NT2/D1 (cell line): ENCODE measurements at regions not wholly inside any gene's neighbourhood (a gene's known extent, or its start where the extent isn't known, plus 50 kb on each side); places are given as distances from the start of the nearest gene placed in this dataset.

Experiments used
- SUZ12 ChIP-seq: IDR thresholded peaks from 2 replicates; pipeline ENCODE4 v1.6.1; 2011; ENCODE audit not compliant: insufficient read length, insufficient read depth; ENCODE audit errors: extremely low read depth
- ZNF274 ChIP-seq: IDR thresholded peaks from 2 replicates; pipeline ENCODE4 v1.6.1; 2011; ENCODE audit warnings: mild to moderate bottlenecking, low read depth, low read length

GRCh38 chr2:142241016-142241415 lies 110.2 kb upstream of the LRP1B start:
- TF ChIP-seq ZNF274 (no peak), SUZ12 (no peak)
